MM.1S (cell line): ENCODE measurements at regions not wholly inside any gene's neighbourhood (a gene's known extent, or its start where the extent isn't known, plus 50 kb on each side); places are given as distances from the start of the nearest gene placed in this dataset.

Experiments used
- DNase-seq: peaks from one replicate; pipeline ENCODE4 v3.0.0-alpha.2; 2015
- H2AFZ ChIP-seq: fragments of 300-600 bp; sonication (generic); 2 replicates; pipeline ENCODE4 v1.6.0; 2016; ENCODE audit warnings: antibody characterized with exemption, low read length
- H3F3A ChIP-seq: fragments of 300-600 bp; sonication (generic); 2 replicates; pipeline ENCODE4 v1.6.1; 2016; ENCODE audit warnings: mild to moderate bottlenecking, antibody characterized with exemption, low read length, moderate library complexity, mixed read lengths; ENCODE audit not compliant: insufficient read depth
- H3K27ac ChIP-seq: fragments of 300-600 bp; sonication (generic); 2 replicates; pipeline ENCODE4 v1.5.1; 2016; ENCODE audit warnings: mild to moderate bottlenecking, low read length
- H3K27me3 ChIP-seq: fragments of 300-600 bp; sonication (generic); replicated peaks from 2 replicates; pipeline ENCODE4 v1.6.0; 2016; ENCODE audit warnings: low read length; ENCODE audit not compliant: insufficient read depth
- H3K36me3 ChIP-seq: fragments of 300-600 bp; sonication (generic); replicated peaks from 2 replicates; pipeline ENCODE4 v1.6.1; 2016; ENCODE audit warnings: mild to moderate bottlenecking, low read length, mixed read lengths; ENCODE audit not compliant: insufficient read depth
- H3K4me1 ChIP-seq: fragments of 300-600 bp; sonication (generic); 2 replicates; pipeline ENCODE4 v1.6.1; 2016; ENCODE audit warnings: low read length, mixed read lengths
- H3K4me2 ChIP-seq: fragments of 300-600 bp; sonication (generic); 2 replicates; pipeline ENCODE4 v1.6.0; 2016; ENCODE audit warnings: low read depth, low read length
- H3K4me3 ChIP-seq: fragments of 300-600 bp; sonication (generic); 2 replicates; pipeline ENCODE4 v1.5.1; 2016; ENCODE audit warnings: low read length, mixed read lengths
- H3K79me2 ChIP-seq: fragments of 300-600 bp; sonication (generic); 2 replicates; pipeline ENCODE4 v1.6.1; 2016; ENCODE audit warnings: mixed run types, low read length, mixed read lengths
- H3K9ac ChIP-seq: fragments of 300-600 bp; sonication (generic); 2 replicates; pipeline ENCODE4 v1.6.1; 2016; ENCODE audit warnings: low read length, mixed read lengths
- H3K9me2 ChIP-seq: fragments of 300-600 bp; sonication (generic); replicated peaks from 2 replicates; pipeline ENCODE4 v1.6.1; 2016; ENCODE audit warnings: mild to moderate bottlenecking, low read length, mixed read lengths; ENCODE audit not compliant: insufficient read depth
- H3K9me3 ChIP-seq: fragments of 300-600 bp; sonication (generic); replicated peaks from 2 replicates; pipeline ENCODE4 v1.6.1; 2016; ENCODE audit warnings: mild to moderate bottlenecking, low read length, mixed read lengths; ENCODE audit not compliant: insufficient read depth
- H4K20me1 ChIP-seq: fragments of 300-600 bp; sonication (generic); 2 replicates; pipeline ENCODE4 v1.6.1; 2016; ENCODE audit warnings: mild to moderate bottlenecking, low read length, moderate library complexity, mixed read lengths; ENCODE audit not compliant: insufficient read depth
- CTCF ChIP-seq: fragments of 300-600 bp; sonication (generic); IDR thresholded peaks from 2 replicates; pipeline ENCODE4 v1.5.1; 2016; ENCODE audit warnings: antibody characterized with exemption, low read length, mixed read lengths
- EZH2 ChIP-seq: fragments of 300-600 bp; sonication (generic); optimal IDR thresholded peaks from 2 replicates; pipeline ENCODE3; 2017; ENCODE audit warnings: low read depth, mild to moderate bottlenecking, antibody characterized with exemption, low read length, mixed read lengths
- EZH2phosphoT487 ChIP-seq: fragments of 300-600 bp; sonication (generic); IDR thresholded peaks from 2 replicates; pipeline ENCODE4 v1.6.1; 2018; ENCODE audit warnings: antibody characterized with exemption, low read length

- no peak for DNase-seq
- Histone ChIP-seq H3K4me1 (no peaks in the 10 kb centered on the region), H3K79me2 (no peaks in the 10 kb centered on the region), H3K4me2 (no peak overlapping the region), H4K20me1 (no peaks in the 10 kb centered on the region), H3K9me3 (no peaks in the 10 kb centered on the region), H3K27ac (no peak overlapping the region), H3K9me2 (no peaks in the 10 kb centered on the region), H3K36me3 (no peaks in the 10 kb centered on the region), H3K27me3 (peaks cover 29% of the 10 kb centered on the region), H3F3A (no peaks in the 10 kb centered on the region), H3K9ac (no peak overlapping the region), H2AFZ (no peak overlapping the region), H3K4me3 (no peak overlapping the region)
- TF ChIP-seq EZH2 (no peak), CTCF (no peak), EZH2phosphoT487 (no peak)
These were observed 101.3 kb downstream of the CRYAA start for GRCh38 chr21:43269957-43270705.

- Histone ChIP-seq H4K20me1 (no peaks in the 10 kb centered on the region), H2AFZ (no peak overlapping the region), H3K9me3 (no peaks in the 10 kb centered on the region), H3K4me2 (no peak overlapping the region), H3K4me3 (no peak overlapping the region), H3K27ac (no peak overlapping the region), H3K79me2 (no peaks in the 10 kb centered on the region), H3K4me1 (no peaks in the 10 kb centered on the region), H3K9ac (no peak overlapping the region), H3K27me3 (peaks cover 26% of the 10 kb centered on the region), H3K36me3 (no peaks in the 10 kb centered on the region), H3F3A (no peaks in the 10 kb centered on the region), H3K9me2 (no peaks in the 10 kb centered on the region)
- DNase-seq: no peak
- TF ChIP-seq CTCF (peak; percentile 49), EZH2 (no peak)
These were observed 100.6 kb downstream of the CRYAA start for GRCh38 chr21:43269440-43269839.

GRCh38 chr21:43268804-43269186, 100.0 kb downstream of the CRYAA start:
- DNase-seq: no peak
- H3K4me3 ChIP-seq: no peak overlapping the region
- no peaks in the 10 kb centered on the region for H3K9me2 ChIP-seq
- no peaks in the 10 kb centered on the region for H3K36me3 ChIP-seq
- no peak for TF ChIP-seq EZH2
- no peak for TF ChIP-seq EZH2phosphoT487
- no peak for TF ChIP-seq CTCF
- H3K9me3 ChIP-seq: no peaks in the 10 kb centered on the region
- H3K27me3 ChIP-seq: peaks cover 20% of the 10 kb centered on the region
- H2AFZ ChIP-seq: no peak overlapping the region
- H3K79me2 ChIP-seq: no peaks in the 10 kb centered on the region
- H3K4me1 ChIP-seq: no peaks in the 10 kb centered on the region
- no peak overlapping the region for H3K4me2 ChIP-seq
- H4K20me1 ChIP-seq: no peaks in the 10 kb centered on the region
- no peak overlapping the region for H3K27ac ChIP-seq
- no peaks in the 10 kb centered on the region for H3F3A ChIP-seq
- H3K9ac ChIP-seq: no peak overlapping the region
